ENCODE measurements at regions not wholly inside any gene's neighbourhood (a gene's known extent, or its start where the extent isn't known, plus 50 kb on each side); places are given as distances from the start of the nearest gene placed in this dataset.

DNA sequence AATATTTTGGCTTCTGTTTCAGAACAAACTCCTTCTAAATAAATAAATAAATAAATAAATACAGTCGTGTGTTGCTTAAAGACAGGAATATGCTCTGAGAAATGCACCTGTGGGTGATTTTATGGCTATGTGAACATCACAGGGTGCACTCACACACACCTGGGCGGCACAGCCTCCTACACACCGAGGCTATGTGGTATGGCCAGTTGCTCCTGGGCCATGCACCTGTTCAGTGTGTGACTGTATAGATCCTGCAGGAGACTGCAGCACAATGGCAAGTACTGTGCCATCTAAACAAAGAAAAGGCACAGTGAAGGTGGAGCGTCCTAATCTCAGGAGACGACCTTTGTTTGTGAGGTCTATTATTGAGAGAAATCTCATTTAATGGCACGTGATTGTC, 1281.1 kb downstream of the TBC1D22A start:
- intact Hi-C loops (cut with DNase I) = no loop called here
- ATAC-seq (ENCODE audit: poor library complexity) (no peak), DNase-seq (no peak)

DNA sequence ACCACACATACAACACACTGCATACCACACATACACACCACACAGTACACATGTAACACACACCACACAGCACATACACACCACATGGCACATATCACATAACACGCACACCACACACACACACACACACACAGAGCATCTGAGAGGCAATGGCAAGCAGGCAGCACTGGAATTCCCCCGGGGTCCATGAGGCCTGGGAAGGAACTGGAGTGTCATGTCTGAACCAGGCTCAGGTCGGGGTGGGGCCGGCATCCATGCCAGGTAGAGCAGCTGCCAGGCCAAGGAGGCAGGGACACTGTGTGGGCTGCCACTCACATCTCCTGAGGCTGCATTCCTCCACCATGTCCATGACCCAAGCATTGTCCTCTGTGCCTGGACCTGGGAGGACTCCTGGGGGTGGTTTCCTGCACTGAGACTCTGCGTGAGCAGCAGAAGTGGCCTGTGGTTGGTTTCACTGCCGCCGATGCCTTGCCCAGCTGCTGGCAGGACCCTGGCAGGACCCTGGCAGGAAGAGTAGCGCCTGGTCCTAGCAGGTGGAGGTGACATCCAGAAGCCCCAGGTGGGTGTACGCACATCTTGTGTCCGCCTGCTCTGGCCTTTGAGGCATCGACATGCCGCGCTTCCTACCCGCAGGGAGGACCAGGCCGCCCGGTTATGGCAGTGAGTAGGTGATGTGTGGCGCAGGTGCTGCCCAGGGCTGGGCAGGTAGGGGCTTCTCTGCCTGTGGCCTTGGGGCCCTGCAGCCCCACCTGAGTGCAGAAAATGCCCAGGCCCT, 1280.4 kb downstream of the TBC1D22A start:
- intact Hi-C loops (cut with DNase I) = no loop called here
- DNase-seq = no peak
- ATAC-seq (ENCODE audit: poor library complexity) = no peak

DNA sequence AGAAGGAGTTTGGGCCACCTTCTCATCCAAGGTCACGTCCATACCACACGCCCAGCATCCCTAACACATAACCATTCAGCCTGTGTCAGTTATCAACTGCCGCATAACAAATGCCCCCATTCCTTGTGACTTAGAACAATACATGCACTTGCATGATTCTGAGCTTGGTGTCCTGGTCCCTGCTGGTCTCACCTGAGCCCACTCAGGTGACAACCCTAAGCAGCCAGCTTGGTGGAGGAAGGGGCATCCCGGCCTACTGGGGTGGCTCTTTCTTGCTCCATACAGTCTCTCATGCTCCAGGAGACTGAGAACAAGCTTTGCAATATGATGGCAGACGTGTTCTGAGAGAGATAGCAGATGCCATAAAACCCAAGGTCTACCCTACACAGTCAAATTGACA, 1276.9 kb downstream of the TBC1D22A start:
- no peak for DNase-seq

GRCh38 chr22:48037618-48038017, 1275.2 kb downstream of the TBC1D22A start:
- DNase-seq = no peak
- intact Hi-C loops (cut with DNase I) = no loop called here
- ATAC-seq (ENCODE audit: poor library complexity) = no peak

More for the DNA sequence above, 1276.9 kb downstream of the TBC1D22A start:
- intact Hi-C loops (cut with DNase I) = no loop called here
- no peak for ATAC-seq (ENCODE audit: poor library complexity)

- ATAC-seq (ENCODE audit: poor library complexity) (no peak), DNase-seq (no peak)
- intact Hi-C loops (cut with DNase I) = no loop called here
These were observed 1273.4 kb downstream of the TBC1D22A start for GRCh38 chr22:48035897-48036296.

DNA sequence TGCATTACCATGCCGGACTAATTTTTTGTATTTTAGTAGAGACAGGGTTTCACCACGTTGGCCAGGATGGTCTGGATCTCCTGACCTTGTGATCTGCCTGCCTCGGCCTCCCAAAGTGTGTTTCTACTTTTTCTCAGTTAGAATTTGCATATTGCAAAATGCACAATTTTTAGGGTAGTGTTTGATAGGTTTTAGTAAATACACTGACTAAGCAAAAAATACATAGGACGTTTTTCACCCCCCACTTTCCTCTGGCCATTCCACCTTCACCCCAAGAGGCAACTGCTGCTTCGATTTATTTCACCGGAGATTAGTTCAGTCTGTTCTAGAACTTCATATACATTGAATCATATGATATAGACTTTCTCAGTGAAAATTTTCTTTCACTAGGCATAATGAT, 1269.1 kb downstream of the TBC1D22A start:
- intact Hi-C loops (cut with DNase I) = no loop called here
- ATAC-seq (ENCODE audit: poor library complexity) (no peak), DNase-seq (no peak)

DNA sequence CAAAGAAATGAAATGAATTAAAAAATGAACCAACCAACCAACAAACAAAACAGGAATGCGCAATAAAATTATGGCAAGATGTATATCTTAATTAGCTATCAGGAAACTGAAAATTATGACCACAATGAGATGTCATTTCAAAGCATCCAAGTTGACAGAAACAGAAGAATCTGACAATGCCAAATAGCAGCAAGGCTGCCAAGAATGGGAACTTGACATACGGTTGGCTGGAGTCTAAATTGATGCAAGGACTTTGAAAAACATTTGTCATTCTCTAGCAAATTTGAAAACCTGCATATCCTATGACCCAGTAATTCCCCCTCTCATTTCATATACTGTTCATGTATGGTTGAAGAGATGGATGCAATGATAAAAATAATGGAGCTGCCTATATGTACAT, 1262.6 kb downstream of the TBC1D22A start:
- intact Hi-C loops (cut with DNase I) = no loop called here
- ATAC-seq (ENCODE audit: poor library complexity) (no peak), DNase-seq (no peak)

GRCh38 chr22:48021991-48022401, 1259.5 kb downstream of the TBC1D22A start:
- no peak for ATAC-seq (ENCODE audit: poor library complexity)
- intact Hi-C loops (cut with DNase I) = no loop called here
- no peak for DNase-seq

- intact Hi-C loops (cut with DNase I) = no loop called here
- DNase-seq (no peak), ATAC-seq (ENCODE audit: poor library complexity) (no peak)
These were observed 1255.9 kb downstream of the TBC1D22A start for GRCh38 chr22:48018346-48018745.

- DNase-seq (no peak), ATAC-seq (ENCODE audit: poor library complexity) (no peak)
- intact Hi-C loops (cut with DNase I) = no loop called here
These were observed 1253.3 kb downstream of the TBC1D22A start for GRCh38 chr22:48015701-48016100.

GRCh38 chr22:48004936-48005335, 1242.5 kb downstream of the TBC1D22A start:
- intact Hi-C loops (cut with DNase I) = no loop called here
- ATAC-seq (ENCODE audit: poor library complexity) = no peak
- DNase-seq = no peak

DNA sequence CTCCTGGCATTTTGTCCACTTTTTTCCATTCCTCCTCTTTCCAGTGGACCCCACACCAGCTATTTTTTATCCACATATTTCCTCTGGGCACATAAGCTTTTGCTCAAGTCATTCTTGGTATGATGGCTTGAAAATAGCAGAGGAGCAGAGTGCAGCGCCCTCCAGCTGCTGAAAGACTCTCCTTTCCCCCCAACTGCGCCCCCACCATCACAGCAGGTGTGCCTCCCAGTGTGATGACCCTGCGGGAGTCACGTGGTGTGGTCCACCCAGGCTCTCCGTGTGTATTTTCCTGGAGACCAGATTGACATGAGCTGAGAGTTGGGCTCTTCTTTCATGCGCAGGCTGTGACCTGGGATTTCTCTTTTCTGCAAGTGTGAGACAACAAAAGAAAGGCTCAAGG, 1241.6 kb downstream of the TBC1D22A start:
- intact Hi-C loops (cut with DNase I) = no loop called here
- DNase-seq = no peak
- no peak for ATAC-seq (ENCODE audit: poor library complexity)

DNA sequence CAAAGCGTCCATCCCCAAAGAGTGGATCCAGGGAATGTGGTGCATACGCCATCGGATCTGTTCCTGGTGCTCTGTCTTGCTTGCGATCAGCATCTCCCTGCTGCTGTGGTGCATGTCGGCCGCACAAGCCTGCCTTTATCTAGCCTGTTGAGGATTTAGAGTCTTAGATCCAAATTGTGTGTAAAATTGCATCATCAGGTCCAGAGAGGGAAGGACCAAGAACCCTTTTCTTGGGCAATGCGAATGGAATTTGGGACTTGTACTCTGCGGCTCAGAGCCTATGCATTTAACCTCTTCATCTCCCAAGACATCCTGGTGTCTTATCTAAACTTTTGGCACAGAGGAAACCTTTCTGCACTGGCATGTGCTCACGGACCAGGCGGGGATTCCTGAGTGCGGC, 1238.7 kb downstream of the TBC1D22A start:
- no peak for ATAC-seq (ENCODE audit: poor library complexity)
- intact Hi-C loops (cut with DNase I) = no loop called here
- no peak for DNase-seq

DNA sequence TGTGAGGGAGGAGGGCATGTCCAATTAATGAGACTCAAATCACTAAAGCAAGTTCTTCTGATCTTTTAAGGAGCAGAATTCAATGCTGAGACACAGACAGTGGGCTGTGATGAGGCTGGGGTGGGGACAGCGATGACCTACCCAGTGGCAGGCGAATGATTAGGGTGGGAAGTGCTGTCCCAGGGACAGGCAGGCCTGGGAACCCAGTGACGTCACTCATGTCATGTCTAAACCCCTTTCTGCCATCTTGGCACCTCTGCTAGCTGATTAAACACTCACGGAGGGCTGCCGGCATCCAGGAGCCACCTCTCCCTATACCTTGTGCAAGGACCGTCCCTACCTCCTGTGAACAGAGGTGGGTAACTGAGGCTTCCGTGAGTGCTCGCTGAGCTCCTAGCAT, 1235.2 kb downstream of the TBC1D22A start:
- ATAC-seq (ENCODE audit: poor library complexity) (no peak), DNase-seq (no peak)
- intact Hi-C loops (cut with DNase I) = no loop called here

DNA sequence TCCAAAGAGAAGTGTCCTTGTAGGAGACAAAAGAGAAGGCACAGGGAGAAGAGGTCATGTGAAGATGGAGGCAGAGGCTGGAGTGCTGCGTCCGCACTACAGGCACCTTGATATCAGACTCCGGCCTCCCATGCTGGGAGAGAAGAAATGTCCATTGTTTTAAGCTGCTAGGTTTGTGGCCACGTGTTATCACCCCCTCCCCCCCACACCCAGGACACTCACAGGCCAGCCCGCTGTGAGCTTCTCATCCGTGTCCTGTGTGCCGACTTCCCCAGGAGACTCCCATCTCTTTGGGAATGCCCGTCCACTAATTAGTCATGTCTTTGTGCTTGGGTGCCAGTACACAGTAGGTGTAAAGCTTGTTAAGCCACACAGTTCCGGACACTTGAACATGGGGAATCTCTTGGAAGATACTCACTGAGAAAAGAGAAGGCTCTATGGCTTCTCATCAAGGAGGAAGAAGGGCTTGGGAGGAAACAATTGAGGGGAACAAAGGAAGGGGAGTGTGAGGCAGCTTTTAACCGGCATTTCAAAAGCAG, 1234.7 kb downstream of the TBC1D22A start:
- ATAC-seq (ENCODE audit: poor library complexity) = no peak

GRCh38 chr22:47996446-47996857, 1234.0 kb downstream of the TBC1D22A start:
- intact Hi-C loops (cut with DNase I) = no loop called here
- DNase-seq = no peak

More for the DNA sequence above, 1234.7 kb downstream of the TBC1D22A start:
- DNase-seq = no peak
- intact Hi-C loops (cut with DNase I) = no loop called here

DNA sequence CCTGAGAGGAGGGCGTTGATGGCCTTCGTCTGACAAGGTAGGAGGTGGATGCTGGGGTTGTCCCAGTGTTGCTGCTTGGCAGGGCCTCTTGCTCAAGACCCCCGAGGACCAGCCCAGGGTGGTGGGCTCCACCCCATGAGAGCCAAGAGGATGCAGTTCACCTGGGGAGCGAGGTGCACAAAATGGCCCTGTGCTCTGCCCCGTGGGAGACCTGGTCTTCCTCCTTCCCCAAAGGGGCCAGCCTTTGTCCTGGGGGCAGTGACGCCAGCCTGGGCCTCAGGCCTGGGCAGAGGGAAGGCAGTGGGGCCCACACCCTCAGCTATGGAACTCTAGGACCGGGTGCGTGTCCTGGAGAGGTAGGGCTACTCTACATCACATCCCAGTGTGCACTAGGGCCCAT, 1233.3 kb downstream of the TBC1D22A start:
- DNase-seq (no peak), ATAC-seq (ENCODE audit: poor library complexity) (no peak)
- intact Hi-C loops (cut with DNase I) = no loop called here

More at GRCh38 chr22:47996446-47996857, 1234.0 kb downstream of the TBC1D22A start:
- no peak for ATAC-seq (ENCODE audit: poor library complexity)

- intact Hi-C loops (cut with DNase I) = no loop called here
- ATAC-seq (ENCODE audit: poor library complexity) (no peak), DNase-seq (no peak)
These were observed 1232.8 kb downstream of the TBC1D22A start for GRCh38 chr22:47995264-47995627.

DNA sequence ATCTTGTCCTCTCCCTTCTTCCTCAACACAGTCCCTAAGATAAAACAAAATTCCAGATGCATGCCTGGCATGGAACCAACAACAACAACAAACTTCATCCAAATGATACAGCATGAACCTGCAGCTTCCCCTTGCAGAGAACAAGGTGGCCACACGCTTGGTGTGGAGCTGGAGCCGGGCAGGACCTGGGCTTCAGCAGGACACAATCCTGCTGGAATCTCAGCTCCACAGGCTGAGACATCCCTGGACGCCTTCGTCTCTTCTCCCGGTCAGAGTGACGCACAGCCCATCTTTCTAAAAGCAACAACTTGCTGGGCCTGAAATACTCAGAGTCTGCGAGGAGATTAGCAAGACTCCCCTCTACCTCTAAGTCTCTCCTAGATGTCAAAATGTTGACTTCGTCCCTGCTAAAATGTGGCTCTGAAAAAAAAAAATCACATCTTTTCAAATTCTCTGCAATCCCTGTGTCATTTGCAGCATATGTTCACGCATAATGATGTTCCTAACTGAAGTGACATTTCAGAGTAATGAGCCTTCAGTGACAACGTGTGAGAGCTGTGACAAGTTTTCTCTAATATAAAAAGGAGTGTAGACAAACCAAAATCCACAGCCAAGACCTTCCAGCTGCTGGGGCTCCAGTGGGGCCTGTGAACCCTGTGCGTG, 1232.3 kb downstream of the TBC1D22A start:
- no peak for DNase-seq
- intact Hi-C loops (cut with DNase I) = no loop called here
- ATAC-seq (ENCODE audit: poor library complexity) = no peak

DNA sequence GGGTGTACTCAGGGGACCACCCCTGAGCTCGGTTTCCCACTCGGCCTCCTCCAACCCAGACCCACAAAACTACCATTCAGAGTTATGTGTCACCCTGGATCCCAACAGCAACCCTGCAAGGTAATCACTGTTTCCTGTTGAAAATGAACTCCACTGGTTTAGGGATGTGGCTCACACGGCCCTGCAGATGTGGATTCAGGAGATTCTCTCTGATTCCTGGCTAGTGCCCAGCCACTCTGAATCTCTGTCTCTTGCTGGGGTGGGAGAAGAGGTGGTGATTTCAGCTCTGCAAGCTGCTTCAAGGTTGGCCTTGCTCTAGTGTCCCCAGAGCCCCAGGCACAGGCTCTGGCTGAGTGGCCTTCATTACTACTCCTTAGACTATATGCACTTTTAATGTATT, 1231.6 kb downstream of the TBC1D22A start:
- no peak for ATAC-seq (ENCODE audit: poor library complexity)
- intact Hi-C loops (cut with DNase I) = no loop called here
- DNase-seq = no peak
